Stimulated activated CD4-positive, alpha-beta T cell treated with anti-CD3 and anti-CD28 coated beads, Interleukin-1b, Interleukin-23, amount 100 ng/mL, for 48 hours (primary cell): ENCODE measurements at regions not wholly inside any gene's neighbourhood (a gene's known extent, or its start where the extent isn't known, plus 50 kb on each side); places are given as distances from the start of the nearest gene placed in this dataset.
"Not testable (repeated sequence)": the region's sequence is repeated elsewhere in the genome, so short reads cannot be mapped to it uniquely, and the experiment has no call there.

Experiments
- DNase-seq: peaks from one replicate; pipeline ENCODE4 v3.0.0-alpha.2; 2020

DNA sequence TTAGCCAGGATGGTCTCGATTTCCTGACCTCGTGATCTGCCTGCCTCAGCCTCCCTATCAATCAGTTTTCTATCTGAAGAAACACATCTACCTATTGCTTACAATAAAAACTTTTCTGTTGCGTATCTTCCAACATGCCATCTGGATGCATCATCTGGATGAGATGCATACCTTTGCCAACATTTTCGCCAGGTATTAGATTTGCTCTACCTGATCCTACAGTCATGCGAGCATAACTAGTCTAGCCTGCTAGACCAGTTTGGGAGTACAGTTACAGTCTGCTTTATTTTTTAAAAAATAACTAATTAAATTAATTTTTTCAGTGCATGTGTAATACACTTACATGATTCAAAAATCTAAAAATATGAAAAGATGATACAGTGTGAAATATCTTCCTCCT is 334.0 kb upstream of the MEX3C start:
- DNase-seq: no peak

DNA sequence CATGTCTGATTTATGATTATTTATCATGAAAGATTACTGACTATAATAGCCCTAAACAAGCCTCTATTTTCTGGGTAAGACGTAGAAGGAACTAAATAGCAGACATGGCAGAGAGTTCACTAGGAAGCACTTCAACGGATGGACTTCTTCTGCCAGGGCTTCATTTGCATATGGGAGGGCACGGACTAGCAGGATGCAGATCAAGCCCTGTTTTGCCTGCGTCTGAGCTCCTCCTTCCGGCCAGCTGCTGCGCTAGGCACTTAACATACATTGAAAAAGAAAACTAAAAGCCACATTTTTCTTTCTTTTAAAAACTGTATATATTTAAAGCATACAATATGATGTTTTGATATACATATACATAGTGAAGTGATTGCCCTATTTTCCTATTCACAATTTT is 340.0 kb upstream of the MEX3C start:
- no peak for DNase-seq

GRCh38 chr18:51540562-51540961 is 343.1 kb upstream of the MEX3C start:
- DNase-seq: no peak

- DNase-seq: no peak
Observed at GRCh38 chr18:51541230-51541629, 343.7 kb upstream of the MEX3C start.

GRCh38 chr18:51543658-51544155 is 346.2 kb upstream of the MEX3C start:
- DNase-seq: no peak

- no peak for DNase-seq
Observed at GRCh38 chr18:51545446-51545845, 348.0 kb upstream of the MEX3C start.

DNA sequence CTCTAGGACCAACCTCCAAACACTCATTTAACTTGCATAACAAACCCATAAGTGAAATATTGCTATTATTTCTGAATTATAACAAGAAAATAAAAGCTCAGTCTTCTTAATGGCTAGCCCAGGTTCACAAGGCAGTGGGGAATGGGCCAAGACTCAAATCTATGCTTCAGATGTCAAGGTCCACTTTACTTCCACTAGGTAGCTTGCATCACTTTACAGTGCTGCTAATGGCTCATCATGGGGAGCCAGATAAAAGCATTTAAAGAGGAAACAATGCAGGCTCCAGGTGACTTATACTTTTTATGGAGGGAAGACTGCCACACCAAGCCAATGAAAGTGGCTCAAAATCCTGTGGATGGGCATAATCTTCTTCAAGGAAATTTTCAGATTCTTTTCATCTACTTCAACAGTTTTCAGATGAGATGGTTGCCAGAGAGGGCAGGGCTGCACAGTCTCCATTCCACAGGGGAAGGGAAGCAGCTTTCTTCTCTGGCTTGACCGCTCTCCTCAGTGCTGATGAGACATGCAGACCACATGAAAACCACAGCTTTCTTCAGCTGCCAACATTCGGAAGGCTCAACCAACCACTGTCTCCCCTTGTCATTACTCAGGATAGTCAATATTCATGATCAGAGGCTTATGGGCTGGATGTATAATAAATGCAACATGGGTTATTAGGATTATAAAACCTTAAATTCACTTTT is 361.9 kb upstream of the MEX3C start:
- DNase-seq: no peak

GRCh38 chr18:51559902-51560287 is 362.4 kb upstream of the MEX3C start:
- DNase-seq: no peak

DNA sequence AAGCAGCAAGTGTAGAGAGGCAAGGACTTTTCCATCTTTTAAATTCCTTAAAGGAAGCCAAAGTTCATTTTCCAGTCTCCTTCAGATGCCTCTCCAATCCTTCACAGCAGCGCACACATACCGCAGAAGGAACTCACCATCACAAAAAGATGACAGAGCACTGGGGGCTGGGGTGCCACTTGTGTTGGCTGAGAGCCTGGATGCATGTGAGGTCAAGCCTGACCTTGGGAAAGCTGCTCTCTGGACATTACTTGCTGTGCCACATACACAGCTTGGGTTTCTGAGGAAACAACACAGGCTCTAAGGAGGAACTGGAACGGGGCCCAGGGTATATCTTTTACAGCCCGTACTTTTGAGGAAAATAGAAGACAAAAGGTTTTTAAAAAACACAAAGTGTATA is 364.3 kb upstream of the MEX3C start:
- no peak for DNase-seq

GRCh38 chr18:51562866-51563265 is 365.4 kb upstream of the MEX3C start:
- DNase-seq: no peak

DNA sequence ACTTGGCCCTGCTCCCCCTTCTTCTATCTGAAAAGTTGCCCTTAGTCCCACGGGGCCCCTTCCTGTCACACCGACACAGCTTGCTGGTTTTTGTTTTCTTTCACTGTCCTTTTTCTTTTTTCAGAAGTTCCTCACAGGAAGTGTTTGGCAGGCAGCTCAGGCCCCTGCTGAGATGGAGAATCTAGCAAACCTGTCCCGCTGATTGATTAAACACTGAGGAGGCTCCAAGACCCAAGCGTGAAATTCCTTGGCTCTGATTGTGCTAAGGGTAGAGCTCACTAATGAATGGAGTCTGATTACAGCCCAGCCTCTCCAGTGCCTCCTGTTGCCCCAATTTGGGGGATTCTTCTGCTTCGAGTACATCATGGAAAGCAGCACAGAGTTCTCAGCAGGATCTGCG is 365.9 kb upstream of the MEX3C start:
- DNase-seq: no peak

DNA sequence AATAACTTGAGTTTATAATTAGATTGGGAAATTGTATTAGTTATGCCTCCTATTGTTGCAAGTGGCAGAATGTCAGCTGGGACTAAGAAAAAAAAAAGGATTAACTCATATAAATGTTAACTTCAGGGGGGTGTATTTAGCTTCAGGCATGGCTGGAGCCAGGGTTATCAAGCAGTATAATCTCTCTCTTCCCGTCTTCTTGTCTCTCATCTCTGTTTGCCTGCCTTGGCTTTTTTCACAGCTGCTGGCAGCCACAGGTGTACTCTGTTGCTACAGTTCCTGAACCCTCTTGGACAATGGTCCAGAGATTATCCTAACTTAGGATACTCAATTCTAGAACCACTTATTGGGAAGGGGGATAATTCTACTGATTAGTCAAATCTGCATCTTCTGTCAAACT is 370.7 kb upstream of the MEX3C start:
- DNase-seq: no peak

DNA sequence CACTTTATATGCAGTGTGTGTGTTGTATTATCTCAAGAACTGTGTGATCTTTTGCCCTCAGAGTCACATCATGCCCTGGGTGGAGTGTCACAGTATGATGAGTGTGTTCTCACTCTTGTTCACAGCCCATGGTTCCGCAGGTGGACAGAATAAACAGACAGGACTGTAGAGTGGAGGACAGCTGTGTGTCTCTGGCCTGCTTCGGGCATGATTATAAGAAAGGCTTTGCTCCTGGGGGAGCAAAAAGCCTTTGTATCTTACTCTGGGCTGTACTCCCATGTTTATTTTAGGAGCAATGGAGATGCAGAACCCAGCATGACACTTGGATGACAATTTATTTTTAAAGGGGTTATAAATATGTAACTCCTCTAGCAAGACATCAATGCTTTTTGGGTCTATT is 371.7 kb upstream of the MEX3C start:
- DNase-seq: no peak

- DNase-seq: no peak
Observed at GRCh38 chr18:51569561-51569960, 372.1 kb upstream of the MEX3C start.

DNA sequence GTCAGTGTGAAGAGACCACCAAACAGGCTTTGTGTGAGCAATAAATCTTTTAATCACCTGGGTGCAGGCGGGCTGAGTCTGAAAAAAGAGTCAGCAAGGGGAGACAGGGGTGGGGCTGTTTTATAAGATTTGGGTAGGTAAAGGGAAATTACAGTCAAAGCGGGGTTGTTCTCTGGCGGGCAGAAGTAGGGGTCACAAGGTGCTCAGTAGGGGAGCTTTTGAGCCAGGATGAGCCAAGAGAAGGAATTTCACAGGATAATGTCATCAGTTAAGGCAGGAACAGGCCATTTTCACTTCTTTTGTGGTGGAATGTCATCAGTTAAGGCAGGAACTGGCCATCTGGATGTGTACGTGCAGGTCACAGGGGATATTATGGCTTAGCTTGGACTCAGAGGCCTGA is 372.6 kb upstream of the MEX3C start:
- not testable (repeated sequence) for DNase-seq

DNA sequence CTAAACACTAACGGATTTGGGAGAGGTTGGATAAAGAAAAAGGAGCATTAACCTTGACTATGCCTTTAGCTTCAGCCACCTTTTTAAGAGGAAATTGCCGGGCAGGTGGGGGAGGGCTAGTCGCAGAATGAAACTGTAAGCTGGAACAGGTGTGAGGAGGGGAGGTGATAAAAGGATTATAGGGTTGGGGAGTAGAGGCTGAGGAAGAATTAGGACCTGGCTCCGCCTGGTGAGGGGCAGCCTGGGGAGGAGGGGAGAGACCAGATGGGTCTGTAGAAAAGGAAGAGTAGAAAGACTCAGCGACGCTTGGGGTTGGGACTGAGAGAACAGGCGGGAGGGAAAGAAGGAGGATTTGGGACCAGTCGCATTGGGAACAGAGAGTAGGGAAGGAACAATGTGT is 376.4 kb upstream of the MEX3C start:
- DNase-seq: not testable (repeated sequence)

DNA sequence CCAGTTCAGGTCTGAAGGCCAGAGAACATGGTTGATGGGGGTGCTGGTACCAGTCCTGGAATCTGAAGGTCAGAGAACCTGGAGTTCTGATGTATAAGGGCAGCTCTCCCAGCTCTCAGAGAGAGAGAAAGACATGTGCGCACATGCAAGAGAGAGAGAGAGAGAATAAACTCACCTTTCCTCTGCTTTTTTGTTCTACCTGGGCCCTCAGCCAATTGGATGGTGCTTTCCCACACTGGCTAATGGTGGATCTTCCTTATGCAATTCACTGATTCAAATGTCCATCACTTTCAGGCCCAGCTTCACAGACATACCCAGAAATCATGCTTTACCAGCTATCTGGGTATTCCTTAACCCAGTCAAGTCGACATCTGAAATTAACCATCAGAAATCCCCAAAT is 377.7 kb upstream of the MEX3C start:
- no peak for DNase-seq

GRCh38 chr18:51578406-51578980 is 381.0 kb upstream of the MEX3C start:
- no peak for DNase-seq

- DNase-seq: no peak
Observed at GRCh38 chr18:51580580-51580979, 383.1 kb upstream of the MEX3C start.

DNA sequence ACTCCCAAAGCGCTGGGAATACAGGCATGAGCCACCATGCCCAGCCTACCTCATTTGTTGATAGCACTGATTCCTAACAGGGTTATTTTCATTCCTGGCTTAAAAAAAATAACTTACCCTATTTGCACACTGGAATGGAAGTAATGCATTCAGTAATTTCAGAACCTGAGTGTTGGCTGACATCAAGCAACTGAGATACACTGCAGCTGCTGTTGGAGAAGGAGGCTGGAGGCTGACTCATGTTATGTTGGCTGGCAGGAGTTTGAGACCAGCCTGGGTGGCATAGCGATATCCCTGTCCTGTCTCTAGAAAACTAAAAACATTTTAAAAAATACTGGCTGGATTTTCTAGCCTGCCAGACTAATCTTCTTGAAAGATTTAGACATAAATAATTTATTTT is 385.1 kb upstream of the MEX3C start:
- no peak for DNase-seq

DNA sequence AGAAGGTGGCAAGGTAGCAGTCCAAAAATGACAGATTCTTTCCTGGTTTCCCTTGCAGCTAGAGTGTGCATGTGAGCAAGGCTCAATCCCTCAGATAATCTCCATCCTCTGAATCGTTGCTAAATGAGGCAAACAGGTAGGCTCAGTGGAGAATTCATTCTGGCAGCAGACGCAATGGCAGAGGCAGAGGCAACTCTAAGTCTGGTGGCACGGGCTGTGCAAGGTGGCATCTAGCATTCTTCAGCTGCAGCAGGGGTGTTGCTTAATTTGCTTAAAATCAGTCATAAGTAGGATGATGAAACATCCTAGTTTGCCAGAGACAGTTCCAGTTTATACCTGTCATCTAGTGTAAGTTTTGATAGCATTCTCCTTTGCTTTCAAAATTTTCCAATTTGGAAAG is 391.1 kb upstream of the MEX3C start:
- DNase-seq: no peak

GRCh38 chr18:51593931-51594330 is 396.4 kb upstream of the MEX3C start:
- DNase-seq: no peak

GRCh38 chr18:51603111-51603510 is 405.6 kb upstream of the MEX3C start:
- no peak for DNase-seq

DNA sequence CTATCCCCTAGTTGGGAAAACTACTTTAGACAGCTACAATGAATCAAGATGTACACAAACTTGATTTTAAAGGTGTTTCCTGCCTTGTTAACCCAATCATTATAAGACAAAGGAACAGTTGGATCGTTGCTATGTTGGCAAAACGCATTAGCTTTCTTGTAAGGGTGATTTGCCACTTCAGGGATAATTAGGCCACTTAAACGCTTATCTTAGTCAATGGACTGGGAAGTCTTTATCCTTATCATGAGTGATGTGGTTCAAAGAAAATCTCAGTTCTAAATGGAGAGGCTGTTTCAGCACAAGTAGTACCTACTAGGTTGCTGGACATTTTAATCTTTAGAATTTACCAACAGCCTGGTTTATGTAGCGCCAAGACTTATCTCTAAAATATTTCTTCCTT is 406.1 kb upstream of the MEX3C start:
- no peak for DNase-seq

- no peak for DNase-seq
Observed at GRCh38 chr18:51610481-51610880, 413.0 kb upstream of the MEX3C start.
